Thymus (tissue), 11 donors: ENCODE measurements at regions not wholly inside any gene's neighbourhood (a gene's known extent, or its start where the extent isn't known, plus 50 kb on each side); places are given as distances from the start of the nearest gene placed in this dataset.

ENCODE experiments used
- DNase-seq, 9 donors: peaks; one replicate each; pipeline ENCODE4 v3.0.0-alpha.2; 2013; ENCODE audit warnings: low spot score in 9 of 9, low read depth in 6 of 9, missing footprints in 1 of 9
- H3K27ac ChIP-seq, 2 donors: one replicate each; pipeline ENCODE4 v1.5.1; 2013; ENCODE audit warnings: control low read depth in 1 of 2, low read depth in 1 of 2, low read length in 1 of 2, mild to moderate bottlenecking in 1 of 2, moderate library complexity in 1 of 2
- H3K27me3 ChIP-seq, 2 donors: one replicate each; pipeline ENCODE4 v1.5.1; 2013; ENCODE audit warnings: low read length in 1 of 2; ENCODE audit not compliant: control insufficient read depth in 2 of 2, insufficient read depth in 1 of 2
- H3K36me3 ChIP-seq, 2 donors: one replicate each; pipeline ENCODE4 v1.5.1; 2013; ENCODE audit warnings: low read length in 1 of 2, mild to moderate bottlenecking in 1 of 2, moderate library complexity in 1 of 2; ENCODE audit not compliant: control insufficient read depth in 2 of 2, insufficient read depth in 2 of 2
- H3K4me1 ChIP-seq, 2 donors: one replicate each; pipeline ENCODE4 v1.5.1; 2013; ENCODE audit warnings: low read length in 2 of 2; ENCODE audit not compliant: control insufficient read depth in 2 of 2, insufficient read depth in 2 of 2
- H3K4me3 ChIP-seq, 2 donors: one replicate each; pipeline ENCODE4 v1.5.1; 2013; ENCODE audit warnings: low read length in 2 of 2, control low read depth in 1 of 2, mild to moderate bottlenecking in 1 of 2
- H3K9me3 ChIP-seq, 2 donors: one replicate each; pipeline ENCODE4 v1.5.1; 2013; ENCODE audit warnings: low read length in 1 of 2, mild to moderate bottlenecking in 1 of 2; ENCODE audit not compliant: control insufficient read depth in 2 of 2, insufficient read depth in 1 of 2
- WGBS: extraction: QIAGEN DNeasy Blood & Tissue Kit; methylation state at CpG from one replicate; pipeline ENCODE4 v1.1.7; 2013; 5-methylcytosine and 5-hydroxymethylcytosine counted together
- donor health status: healthy.

DNA sequence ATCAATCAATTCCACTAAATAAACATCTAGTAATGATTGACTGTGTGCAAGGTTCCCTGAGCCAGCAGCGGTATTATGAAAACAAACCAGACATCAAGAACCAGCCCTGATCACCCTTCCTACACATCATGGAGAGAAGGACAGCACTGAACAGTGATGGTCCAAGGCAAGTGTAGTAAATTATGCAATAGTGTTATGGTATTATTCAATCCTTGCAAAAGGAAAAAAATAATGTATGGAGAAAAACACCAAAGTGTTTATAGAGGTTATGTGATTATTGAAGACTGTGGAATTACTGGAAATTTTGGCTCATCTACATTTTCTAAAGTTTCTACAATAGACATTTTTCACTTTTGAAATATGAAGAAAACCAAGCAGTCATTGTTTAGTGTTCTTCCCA is 105.3 kb downstream of the RCN1 start:
- no peak overlapping the region for H3K4me3 ChIP-seq

DNA sequence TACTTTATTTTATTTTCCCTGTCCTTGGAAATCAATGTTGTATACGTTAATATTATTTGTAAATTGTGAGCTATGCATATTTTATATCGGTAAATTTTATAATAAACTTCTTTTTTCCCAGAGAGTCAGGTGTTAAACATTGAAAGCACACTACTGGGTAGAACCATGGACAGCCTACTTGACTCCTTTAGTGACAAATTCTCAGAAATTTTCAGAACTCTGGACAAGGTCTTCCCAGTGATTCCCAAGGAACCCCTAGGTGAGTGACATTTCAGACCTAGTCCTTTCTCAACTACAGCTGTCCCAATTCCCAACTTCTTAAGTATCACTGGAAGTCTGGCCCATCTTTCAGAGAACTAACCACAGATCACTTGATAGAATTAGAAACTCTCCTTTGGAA is 107.2 kb downstream of the RCN1 start:
- H3K27ac ChIP-seq = no peak overlapping the region
- no peak for DNase-seq
- no peaks in the 10 kb centered on the region for H3K9me3 ChIP-seq
- H3K36me3 ChIP-seq = no peaks in the 10 kb centered on the region
- H3K4me1 ChIP-seq = no peaks in the 10 kb centered on the region
- peaks cover 0 to 2% of the 10 kb centered on the region in 2 donors for H3K27me3 ChIP-seq
- no peak overlapping the region for H3K4me3 ChIP-seq
- WGBS = 98% methylated on average over 2 of the region's 2 CpGs

More for the DNA sequence above, 105.3 kb downstream of the RCN1 start:
- Histone ChIP-seq H3K27ac (no peak overlapping the region), H3K36me3 (no peaks in the 10 kb centered on the region), H3K27me3 (peaks cover 0 to 2% of the 10 kb centered on the region in 2 donors), H3K4me1 (no peaks in the 10 kb centered on the region), H3K9me3 (no peaks in the 10 kb centered on the region)
- DNase-seq = no peak
- 95% methylated on average over 1 of the region's 1 CpG for WGBS

DNA sequence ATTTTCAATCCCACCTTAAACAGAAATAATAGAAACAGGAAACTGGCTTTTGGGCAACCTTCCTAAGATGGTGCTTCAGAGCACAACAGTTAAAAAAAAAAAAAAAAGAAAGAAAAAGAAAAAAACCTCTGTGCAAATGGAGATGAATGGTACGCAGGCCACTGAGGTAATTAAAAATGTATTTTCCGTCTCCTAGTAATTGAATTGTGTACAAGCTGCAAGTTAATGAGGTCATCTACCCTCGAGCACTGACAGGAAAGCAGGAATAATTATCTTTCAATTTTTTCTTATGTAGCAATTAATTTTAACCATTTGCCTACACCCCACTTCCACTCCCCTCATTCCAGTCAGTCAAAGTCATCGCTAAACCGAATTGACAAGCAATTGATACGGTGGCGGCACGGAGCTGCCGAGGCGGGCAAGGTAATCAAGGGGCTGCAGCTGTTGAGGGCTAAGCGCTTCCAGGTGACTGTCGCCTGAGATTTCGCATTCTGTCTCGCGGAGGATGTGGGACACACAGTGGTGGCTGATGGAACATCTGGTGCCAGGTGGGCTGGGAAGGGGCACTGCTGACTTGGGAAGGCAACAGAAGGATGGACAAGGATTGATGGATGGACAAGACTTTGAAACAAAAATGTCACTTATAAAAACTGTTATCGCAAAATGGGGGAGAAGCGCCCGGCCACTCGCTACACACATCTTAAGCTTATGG is 109.4 kb downstream of the RCN1 start:
- no peak for DNase-seq
- no peaks in the 10 kb centered on the region for H3K4me1 ChIP-seq
- H3K27ac ChIP-seq = no peak overlapping the region
- no peaks in the 10 kb centered on the region for H3K9me3 ChIP-seq
- H3K27me3 ChIP-seq = peaks cover 0 to 2% of the 10 kb centered on the region in 2 donors
- H3K36me3 ChIP-seq = no peaks in the 10 kb centered on the region
- WGBS = 92% methylated on average over 19 of the region's 19 CpGs
- H3K4me3 ChIP-seq = no peak overlapping the region

- 93% methylated on average over 5 of the region's 5 CpGs for WGBS
- H3K9me3 ChIP-seq = no peaks in the 10 kb centered on the region
- no peaks in the 10 kb centered on the region for H3K27me3 ChIP-seq
- H3K27ac ChIP-seq = no peak overlapping the region
- H3K4me3 ChIP-seq = no peak overlapping the region
- no peak for DNase-seq
- H3K4me1 ChIP-seq = no peaks in the 10 kb centered on the region
- no peaks in the 10 kb centered on the region for H3K36me3 ChIP-seq
Measured at GRCh38 chr11:32204751-32205150, 113.9 kb downstream of the RCN1 start.

- DNase-seq = no peak
- Histone ChIP-seq H3K9me3 (no peaks in the 10 kb centered on the region), H3K27me3 (peaks cover 0 to 4% of the 10 kb centered on the region in 2 donors), H3K4me1 (no peaks in the 10 kb centered on the region), H3K27ac (no peak overlapping the region), H3K36me3 (no peaks in the 10 kb centered on the region), H3K4me3 (no peak overlapping the region)
- WGBS = 62% methylated on average over 6 of the region's 6 CpGs
Measured at GRCh38 chr11:32210556-32210955, 119.7 kb downstream of the RCN1 start.

DNA sequence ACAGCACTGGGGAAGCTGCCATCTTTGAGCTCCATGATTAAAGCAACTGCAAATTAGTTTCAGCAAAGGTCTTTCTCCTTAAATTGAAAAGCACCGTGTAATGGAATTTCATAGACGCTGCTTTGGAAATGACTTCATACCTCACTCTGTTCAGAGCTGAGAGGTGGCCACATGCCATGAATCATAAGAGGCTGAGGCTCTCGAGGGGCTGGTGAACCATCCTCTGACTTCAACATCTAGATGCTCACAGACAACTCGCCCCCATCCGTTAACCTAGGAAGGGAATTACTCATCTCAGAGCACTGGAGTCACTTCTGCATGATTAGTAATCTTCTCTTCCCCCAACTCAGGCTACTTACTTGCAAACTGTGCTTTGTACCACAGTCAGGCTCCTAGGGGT is 122.3 kb downstream of the RCN1 start:
- WGBS = 94% methylated on average over 5 of the region's 5 CpGs
- DNase-seq = no peak
- H3K36me3 ChIP-seq = no peaks in the 10 kb centered on the region
- H3K4me1 ChIP-seq = no peaks in the 10 kb centered on the region
- no peaks in the 10 kb centered on the region for H3K9me3 ChIP-seq
- H3K27me3 ChIP-seq = peaks cover 0 to 4% of the 10 kb centered on the region in 2 donors
- no peak overlapping the region for H3K4me3 ChIP-seq
- H3K27ac ChIP-seq = no peak overlapping the region

DNA sequence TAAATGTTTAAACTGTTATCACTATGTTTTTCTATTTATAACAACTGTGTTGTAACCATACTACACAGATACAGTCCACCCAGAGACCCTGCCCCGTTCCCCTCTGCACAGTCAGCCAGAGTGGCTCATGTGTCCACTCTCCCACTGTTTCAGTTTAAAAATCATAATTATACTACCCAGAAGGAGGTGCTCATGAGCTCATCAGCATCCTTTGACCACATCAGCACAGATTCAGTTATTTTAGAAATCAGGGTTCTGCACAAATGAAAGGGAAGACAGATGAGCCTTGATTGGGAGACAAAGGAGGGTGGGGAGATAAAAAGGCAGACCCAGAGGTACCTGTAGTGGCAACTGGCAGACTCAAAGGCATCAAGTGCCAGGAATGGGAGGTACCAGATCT is 124.3 kb downstream of the RCN1 start:
- H3K27ac ChIP-seq = no peak overlapping the region
- H3K4me1 ChIP-seq = no peaks in the 10 kb centered on the region
- no peak overlapping the region for H3K4me3 ChIP-seq
- no peaks in the 10 kb centered on the region for H3K9me3 ChIP-seq
- peaks cover 0 to 2% of the 10 kb centered on the region in 2 donors for H3K27me3 ChIP-seq
- no peaks in the 10 kb centered on the region for H3K36me3 ChIP-seq
- DNase-seq = no peak
- WGBS = 96% methylated on average over 1 of the region's 1 CpG

- Histone ChIP-seq H3K27ac (no peak overlapping the region), H3K27me3 (peaks cover 0 to 2% of the 10 kb centered on the region in 2 donors), H3K4me1 (no peaks in the 10 kb centered on the region), H3K9me3 (no peaks in the 10 kb centered on the region), H3K4me3 (no peak overlapping the region), H3K36me3 (no peaks in the 10 kb centered on the region)
- no peak for DNase-seq
- 98% methylated on average over 4 of the region's 4 CpGs for WGBS
Measured at GRCh38 chr11:32216749-32217148, 125.9 kb downstream of the RCN1 start.

GRCh38 chr11:32219320-32219719 is 128.4 kb downstream of the RCN1 start:
- no peaks in the 10 kb centered on the region for H3K27me3 ChIP-seq
- 87% methylated on average over 7 of the region's 7 CpGs for WGBS
- no peak overlapping the region for H3K27ac ChIP-seq
- no peak for DNase-seq
- peaks cover 0 to 5% of the 10 kb centered on the region in 2 donors for H3K4me1 ChIP-seq
- H3K4me3 ChIP-seq = no peak overlapping the region
- H3K36me3 ChIP-seq = no peaks in the 10 kb centered on the region
- H3K9me3 ChIP-seq = no peaks in the 10 kb centered on the region
